H1 (cell line): ENCODE measurements at regions not wholly inside any gene's neighbourhood (a gene's known extent, or its start where the extent isn't known, plus 50 kb on each side); places are given as distances from the start of the nearest gene placed in this dataset.

Experiments used
- ATF3 ChIP-seq: IDR thresholded peaks from 2 replicates; pipeline ENCODE4 v1.6.1; 2011; ENCODE audit warnings: low read depth, mild to moderate bottlenecking, low read length; ENCODE audit not compliant: insufficient read depth
- BRCA1 ChIP-seq: IDR thresholded peaks from 2 replicates; pipeline ENCODE4 v1.6.1; 2012; ENCODE audit warnings: low read depth, low read length, improper control_type of control experiment
- CBX8 ChIP-seq: fragments of 300-800, 300-1000 bp; sonication (generic); IDR thresholded peaks from 2 replicates; pipeline ENCODE4 v1.7.1; 2016; ENCODE audit warnings: low read depth, low read length, borderline replicate concordance
- CHD1 ChIP-seq: IDR thresholded peaks from 2 replicates; pipeline ENCODE4 v1.6.1; 2012; ENCODE audit warnings: low read depth, low read length, improper control_type of control experiment
- CHD7 ChIP-seq: fragments of 300-600 bp; sonication (generic); IDR thresholded peaks from 2 replicates; pipeline ENCODE4 v1.7.1; 2012; ENCODE audit warnings: low read length, moderate library complexity, mild to moderate bottlenecking, inconsistent platforms; ENCODE audit not compliant: insufficient replicate concordance
- FOSL1 ChIP-seq: IDR thresholded peaks from 2 replicates; pipeline ENCODE4 v1.6.1; 2011; ENCODE audit warnings: mild to moderate bottlenecking, low read depth, low read length, moderate library complexity; ENCODE audit not compliant: insufficient read depth
- HDAC2 ChIP-seq, 2 experiments: fragments of 300-600 bp in 1 of 2; sonication (generic) in 1 of 2; IDR thresholded peaks; 2 replicates each; pipeline ENCODE4 v1.6.1; 2011 to 2012; ENCODE audit warnings: low read depth in 2 of 2, low read length in 2 of 2, mild to moderate bottlenecking in 2 of 2, moderate library complexity in 2 of 2, borderline replicate concordance in 1 of 2, inconsistent platforms in 1 of 2
- NRF1 ChIP-seq: IDR thresholded peaks from 2 replicates; pipeline ENCODE4 v1.6.1; 2011; ENCODE audit warnings: mild to moderate bottlenecking, low read depth, low read length, improper control_type of control experiment
- POLR2AphosphoS5 ChIP-seq: IDR thresholded peaks from 2 replicates; pipeline ENCODE4 v1.6.1; 2011; ENCODE audit warnings: low read depth, low read length
- SIN3A ChIP-seq, 2 experiments: IDR thresholded peaks in 1 of 2; conservative IDR thresholded peaks in 1 of 2; 2 replicates each; pipeline ENCODE4 v1.6.1; 2011 to 2012; ENCODE audit warnings: low read length in 2 of 2, improper control_type of control experiment in 1 of 2, low read depth in 1 of 2, mild to moderate bottlenecking in 1 of 2
- SIRT6 ChIP-seq: IDR thresholded peaks from one replicate; pipeline ENCODE4 v1.7.1; 2012; ENCODE audit warnings: low read length, inconsistent platforms
- SP1 ChIP-seq: IDR thresholded peaks from 2 replicates; pipeline ENCODE4 v1.6.1; 2011; ENCODE audit warnings: low read depth, low read length

- TF ChIP-seq CHD7 (no peak), FOSL1 (no peak), SP1 (no peak), CHD1 (no peak), HDAC2 (IDR thresholded peaks at IDR 0.05; ENCODE audit: borderline replicate concordance in 1 of 2, low read depth in 2 of 2, low read length in 2 of 2) (no peak), CBX8 (no peak), POLR2AphosphoS5 (no peak), BRCA1 (no peak), SIRT6 (no peak), SIN3A (conservative IDR thresholded peaks at IDR 0.05 in 1 of 2, IDR thresholded peaks at IDR 0.05 in 1 of 2; ENCODE audit: low read depth in 1 of 2, low read length in 2 of 2) (no peak), ATF3 (no peak), NRF1 (no peak)
Measured at GRCh38 chr6:74573613-74574012, 632.2 kb downstream of the COL12A1 start (continued).
